Astrocyte of the cerebellum (primary cell): ENCODE measurements at regions not wholly inside any gene's neighbourhood (a gene's known extent, or its start where the extent isn't known, plus 50 kb on each side); places are given as distances from the start of the nearest gene placed in this dataset.

Experiments used
- DNase-seq: peaks from one replicate; pipeline ENCODE4 v3.0.0-alpha.2; 2011; ENCODE audit warnings: low read depth
- H3K4me3 ChIP-seq: 2 replicates; pipeline ENCODE4 v1.5.1; 2011; ENCODE audit warnings: mild to moderate bottlenecking, low read depth, low read length, moderate library complexity
- CTCF ChIP-seq: IDR thresholded peaks from 2 replicates; pipeline ENCODE4 v1.5.1; 2012; ENCODE audit warnings: low read length, low read depth, moderate library complexity, mild to moderate bottlenecking; ENCODE audit errors: missing control alignments
- in situ Hi-C: cut with HindIII; loops from 2 replicates; pipeline ENCODE4 v1.10.0; 2017; ENCODE audit warnings: low sequenced_read_pairs

- no peak for DNase-seq
- no peak for TF ChIP-seq CTCF
- no peak overlapping the region for H3K4me3 ChIP-seq
- in situ Hi-C loops: no loop called here
Measured at GRCh38 chr13:60944016-60944415, 471.6 kb downstream of the PCDH20 start.

GRCh38 chr13:60936281-60936680 lies 479.4 kb downstream of the PCDH20 start:
- TF ChIP-seq CTCF: no peak
- DNase-seq: no peak
- no peak overlapping the region for H3K4me3 ChIP-seq
- in situ Hi-C loops: no loop called here

GRCh38 chr13:60933638-60934037 lies 482.0 kb downstream of the PCDH20 start:
- peak; percentile 0 for DNase-seq
- no peak overlapping the region for H3K4me3 ChIP-seq
- TF ChIP-seq CTCF: no peak
- in situ Hi-C loops: no loop called here

GRCh38 chr13:60931858-60932546 lies 483.6 kb downstream of the PCDH20 start:
- no peak overlapping the region for H3K4me3 ChIP-seq
- in situ Hi-C loops: no loop called here
- TF ChIP-seq CTCF: no peak
- DNase-seq: no peak

GRCh38 chr13:60925686-60926085 lies 490.0 kb downstream of the PCDH20 start:
- in situ Hi-C loops: no loop called here
- TF ChIP-seq CTCF: no peak
- DNase-seq: no peak
- no peak overlapping the region for H3K4me3 ChIP-seq

GRCh38 chr13:60924856-60925255 lies 490.8 kb downstream of the PCDH20 start:
- no peak overlapping the region for H3K4me3 ChIP-seq
- in situ Hi-C loops: no loop called here
- no peak for DNase-seq
- TF ChIP-seq CTCF: no peak
